HK-2 (cell line): ENCODE measurements at regions not wholly inside any gene's neighbourhood (a gene's known extent, or its start where the extent isn't known, plus 50 kb on each side); places are given as distances from the start of the nearest gene placed in this dataset.

Source experiments
- DNase-seq: peaks from one replicate; pipeline ENCODE4 v3.0.0-alpha.2; 2018; ENCODE audit not compliant: unreplicated experiment

- no peak for DNase-seq
Measured at GRCh38 chr6:139480356-139481165, 106.1 kb upstream of the CITED2 start.

GRCh38 chr6:139479433-139480222 is 105.2 kb upstream of the CITED2 start:
- DNase-seq: no peak

DNA sequence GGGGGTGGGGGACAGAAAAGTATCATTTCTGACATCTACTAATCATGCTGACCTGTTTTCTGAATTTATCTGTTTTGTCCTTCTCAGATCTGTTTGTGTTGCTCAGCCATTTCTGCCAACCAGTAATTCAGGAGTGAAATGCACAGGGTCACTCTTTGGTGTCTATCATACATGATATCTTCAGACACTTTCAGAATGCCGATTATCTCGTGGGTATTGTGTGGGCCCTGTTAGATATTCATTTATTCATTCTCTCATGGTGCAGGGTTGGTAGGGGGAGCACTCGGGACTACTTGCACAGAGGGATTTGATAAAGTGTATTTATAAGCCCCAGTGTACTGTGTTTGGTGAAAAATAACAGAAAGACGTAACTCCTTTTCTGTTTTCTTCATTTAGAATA is 101.2 kb upstream of the CITED2 start:
- DNase-seq: no peak

- no peak for DNase-seq
Measured at GRCh38 chr6:139475241-139475640, 100.8 kb upstream of the CITED2 start.

DNA sequence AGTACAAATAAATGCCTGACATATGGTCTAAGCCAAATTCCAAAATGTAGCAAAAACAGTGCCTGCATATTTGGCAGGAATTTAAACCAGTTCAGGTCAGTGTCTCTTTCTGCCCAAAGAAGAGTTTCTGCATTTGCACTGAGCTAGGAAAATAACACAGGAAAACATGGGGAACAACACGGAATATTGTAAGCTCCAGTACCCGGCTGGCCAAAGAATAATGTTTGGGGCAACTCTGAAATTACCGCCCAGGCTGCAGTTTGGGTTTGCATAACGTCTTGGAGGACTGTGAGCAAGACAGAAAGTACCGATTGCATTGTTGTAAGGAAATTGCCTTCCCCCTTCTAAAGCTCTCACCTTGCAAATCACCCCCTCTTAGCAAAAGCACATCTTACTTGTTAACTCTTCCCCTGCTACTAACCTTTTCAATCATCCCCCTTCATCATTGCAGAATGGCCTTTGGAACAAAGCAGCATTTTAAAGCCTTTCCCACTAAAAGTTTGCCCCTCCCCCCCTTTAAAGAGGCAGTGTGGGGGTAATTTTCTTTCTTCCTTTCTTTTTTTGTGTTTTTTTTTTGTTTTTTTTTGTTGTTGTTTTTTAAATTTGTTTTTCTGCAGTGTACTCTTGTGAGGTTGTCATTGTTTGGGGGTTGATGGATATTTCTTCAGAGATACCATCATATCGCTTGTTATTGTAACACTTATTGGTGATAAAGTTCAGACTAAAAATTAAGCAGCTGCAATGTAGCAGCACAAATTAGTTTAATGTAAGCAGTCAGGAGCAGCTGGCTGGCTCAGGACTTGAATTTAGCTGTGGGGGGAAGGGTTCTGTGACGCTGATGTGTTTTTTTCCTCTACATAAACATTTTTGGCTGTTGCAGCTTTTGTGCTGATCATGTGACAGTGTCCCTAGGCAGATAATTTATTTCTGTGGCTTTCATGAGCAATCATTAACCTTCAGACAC is 100.0 kb upstream of the CITED2 start:
- no peak for DNase-seq

- no peak for DNase-seq
Measured at GRCh38 chr6:139473731-139474130, 99.3 kb upstream of the CITED2 start.

DNA sequence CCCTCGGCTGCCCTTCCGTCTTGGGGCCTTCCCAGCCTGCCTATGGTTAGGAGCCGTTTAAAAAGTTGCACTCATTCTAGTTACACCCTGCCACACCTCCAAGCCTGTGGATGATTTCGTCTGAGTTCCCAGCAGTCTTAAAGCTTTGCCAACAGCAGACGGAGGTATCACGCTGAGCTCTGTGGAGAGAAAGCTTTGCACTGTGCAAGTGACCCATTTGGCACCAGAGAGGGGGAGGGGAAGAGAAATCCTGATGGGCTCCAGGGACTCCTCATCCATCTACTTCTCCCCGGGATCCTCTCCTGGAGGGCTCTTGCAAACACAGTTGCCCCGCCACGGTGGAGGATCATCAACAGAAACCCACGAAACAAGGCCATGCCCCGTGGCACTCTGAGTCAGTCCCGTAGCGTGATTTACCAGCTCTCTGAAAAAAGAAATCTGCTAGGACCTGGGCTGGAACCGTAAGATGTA is 98.8 kb upstream of the CITED2 start:
- no peak for DNase-seq

DNA sequence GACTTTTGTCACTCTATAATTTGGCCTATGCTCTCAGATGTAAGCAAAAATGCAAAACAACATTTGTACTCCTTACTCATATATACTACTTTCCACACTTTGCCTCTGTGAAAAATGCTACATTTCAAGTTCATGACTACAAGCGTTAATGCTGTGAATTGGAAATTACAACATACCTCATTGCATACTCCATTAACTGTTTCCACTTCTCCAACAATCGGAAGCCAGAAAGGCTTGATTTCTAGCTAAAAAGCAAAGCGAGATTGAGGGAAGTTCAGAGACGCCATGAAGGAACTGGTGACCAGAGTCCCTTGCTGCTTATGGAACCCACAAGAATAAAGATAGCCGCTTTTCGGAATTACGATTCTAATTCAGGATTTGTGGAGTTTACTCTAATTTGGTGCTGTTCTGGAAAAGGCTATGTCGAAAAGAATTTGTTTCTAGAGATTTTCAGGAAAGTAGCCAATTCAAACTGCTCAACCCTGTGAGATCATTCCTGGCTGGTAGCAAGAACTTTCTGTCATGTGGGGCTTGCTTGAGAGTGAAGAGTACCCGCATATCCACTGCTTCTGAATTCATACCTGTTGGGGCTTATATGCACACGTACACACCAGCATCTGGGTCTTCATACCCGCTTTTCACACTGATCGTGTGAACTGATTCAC is 98.0 kb upstream of the CITED2 start:
- no peak for DNase-seq

GRCh38 chr6:139470997-139471396 is 96.5 kb upstream of the CITED2 start:
- DNase-seq: no peak

GRCh38 chr6:139468178-139468819 is 93.9 kb upstream of the CITED2 start:
- DNase-seq: no peak

GRCh38 chr6:139457476-139457875 is 83.0 kb upstream of the CITED2 start:
- no peak for DNase-seq

GRCh38 chr6:139452148-139452876 is 77.9 kb upstream of the CITED2 start:
- no peak for DNase-seq

- DNase-seq: no peak
Measured at GRCh38 chr6:139449611-139450000, 75.2 kb upstream of the CITED2 start.

DNA sequence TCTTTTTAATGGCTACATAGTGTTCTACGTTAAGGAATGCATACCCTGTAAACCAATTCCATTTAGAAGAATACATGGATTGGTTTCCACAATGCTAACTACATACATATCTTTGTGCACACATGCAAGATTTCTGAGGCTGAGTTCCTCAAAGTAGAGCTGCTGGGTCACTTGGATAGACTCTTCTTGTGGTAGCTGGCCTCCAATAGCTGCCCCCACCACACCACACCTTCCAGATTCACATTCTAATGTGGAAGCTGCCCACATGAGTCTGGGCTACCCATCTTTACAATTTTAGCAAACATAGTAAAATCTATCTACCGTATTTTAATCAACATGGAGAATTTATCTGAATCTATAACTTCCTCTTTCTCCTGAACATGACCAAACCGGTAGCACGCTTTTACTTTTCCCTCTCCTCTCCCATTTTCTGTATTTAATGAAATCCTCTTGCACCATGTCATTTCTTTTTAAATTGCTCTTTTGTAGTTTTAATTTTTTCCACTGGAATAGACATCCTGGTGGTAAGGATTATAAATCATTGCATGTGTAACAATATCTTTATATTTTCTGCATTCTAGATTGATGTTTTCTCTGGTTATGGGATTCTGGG is 74.7 kb upstream of the CITED2 start:
- DNase-seq: no peak

DNA sequence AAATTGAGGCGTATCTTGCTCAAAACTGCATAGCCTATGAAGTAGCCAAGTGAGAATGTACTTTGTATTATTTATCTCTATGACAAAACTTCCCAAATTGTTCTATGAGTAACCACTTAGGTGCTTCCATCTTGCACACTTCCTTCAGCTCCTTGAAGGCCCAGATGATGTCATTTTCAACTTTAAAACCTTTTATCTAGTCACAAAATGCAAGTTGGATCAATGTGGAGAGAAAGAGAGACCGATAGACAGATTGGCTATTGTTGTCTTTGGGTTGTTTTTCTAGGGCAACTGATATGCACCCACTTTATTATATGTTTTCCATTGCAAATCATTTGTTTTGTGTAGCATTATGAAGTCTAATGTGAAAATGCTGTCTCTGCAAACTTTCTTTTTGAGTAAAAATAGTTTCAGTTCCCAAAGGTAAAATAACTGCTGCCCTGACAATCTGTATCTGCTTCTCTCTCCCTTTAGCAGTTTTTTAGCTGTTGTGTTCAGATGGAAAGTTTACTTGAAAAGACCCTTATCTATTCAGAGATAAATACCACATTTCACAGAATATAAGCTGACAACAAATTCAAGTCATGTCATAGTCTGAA is 73.7 kb upstream of the CITED2 start:
- DNase-seq: no peak

DNA sequence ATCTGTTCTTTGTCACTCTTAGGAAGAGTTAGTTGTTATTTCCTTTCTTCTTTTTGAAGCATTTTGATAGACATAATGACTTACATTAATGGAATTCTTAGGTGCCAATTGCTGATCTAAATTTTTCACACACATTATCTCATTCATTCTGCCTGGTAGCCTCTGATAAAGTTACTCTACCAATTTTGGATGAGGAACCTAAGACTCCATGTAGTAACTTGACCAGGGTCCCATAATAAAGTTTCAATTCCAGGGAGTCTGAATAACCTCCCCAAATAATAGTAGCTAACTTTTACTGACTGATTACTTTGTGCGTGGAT is 73.2 kb upstream of the CITED2 start:
- DNase-seq: no peak

- DNase-seq: no peak
Measured at GRCh38 chr6:139446768-139447655, 72.6 kb upstream of the CITED2 start.

GRCh38 chr6:139446138-139446715 is 71.8 kb upstream of the CITED2 start:
- DNase-seq: no peak
